Endothelial cell of umbilical vein (primary cell): ENCODE measurements at regions not wholly inside any gene's neighbourhood (a gene's known extent, or its start where the extent isn't known, plus 50 kb on each side); places are given as distances from the start of the nearest gene placed in this dataset.

Experiments used
- BruUV-seq: library from RNA; stranded (reverse); fragments of 400-500 nt; replicated peaks from 2 replicates; lab custom pipeline; 2021; lab: Mats Ljungman, UMichigan
- CTCF ChIA-PET: fragments of 300-600, 350-600 bp; sonication (Branson Sonifier 250); formaldehyde crosslinking; loops from one replicate; lab custom pipeline; 2021; ENCODE audit warnings: antibody characterized with exemption, inconsistent platforms; lab: Charles Lee
- POLR2A ChIA-PET: fragments of 300-600, 350-600 bp; sonication (Branson Sonifier 250); formaldehyde crosslinking; loops from one replicate; lab custom pipeline; 2021; ENCODE audit warnings: antibody characterized with exemption, inconsistent platforms; lab: Charles Lee
- DNase-seq: peaks from one replicate; pipeline ENCODE4 v3.0.0-alpha.2; 2011; ENCODE audit warnings: low read depth, low spot score
- FAIRE-seq: peaks from 2 replicates; lab custom pipeline; 2011; peaks lifted over from hg19 to GRCh38; lab: Jason Lieb, UNC
- H2AFZ ChIP-seq: 2 replicates; pipeline ENCODE4 v1.6.0; 2012; ENCODE audit warnings: low read depth, low read length, control low read depth, inconsistent platforms
- H3K27ac ChIP-seq: 2 replicates; pipeline ENCODE4 v1.5.1; 2011; ENCODE audit warnings: low read depth, mild to moderate bottlenecking, control low read depth, low read length, moderate library complexity; ENCODE audit not compliant: insufficient read depth
- H3K27me3 ChIP-seq, 2 experiments: 2 replicates each; pipeline versions ENCODE4 v1.6.0 to v1.6.1; 2011; ENCODE audit warnings: low read length in 2 of 2, mixed read lengths in 1 of 2; ENCODE audit not compliant: control insufficient read depth in 2 of 2, insufficient read depth in 2 of 2
- H3K36me3 ChIP-seq, 2 experiments: 2 replicates in 1 of 2; 3 replicates in 1 of 2; pipeline ENCODE4 v1.5.1; 2011; ENCODE audit warnings: low read length in 2 of 2, mild to moderate bottlenecking in 1 of 2, moderate library complexity in 1 of 2; ENCODE audit not compliant: control insufficient read depth in 2 of 2, insufficient read depth in 2 of 2; ENCODE audit errors: extremely low read depth in 1 of 2
- H3K4me1 ChIP-seq: 3 replicates; pipeline ENCODE4 v1.5.1; 2011; ENCODE audit warnings: mild to moderate bottlenecking, low read length; ENCODE audit not compliant: control insufficient read depth, insufficient read depth; ENCODE audit errors: extremely low read depth
- H3K4me2 ChIP-seq: 2 replicates; pipeline ENCODE4 v1.6.1; 2011; ENCODE audit warnings: low read length, control low read depth, mixed read lengths; ENCODE audit not compliant: insufficient read depth
- H3K4me3 ChIP-seq, 3 experiments: fragments of 200-600 bp in 1 of 3; sonication (generic), shearing (Covaris generic) in 1 of 3; replicated peaks in 1 of 3; 2 replicates each; pipeline ENCODE4 v1.5.1; 2011 to 2016; ENCODE audit warnings: control low read depth in 3 of 3, low read length in 3 of 3, mild to moderate bottlenecking in 2 of 3, inconsistent platforms in 1 of 3, low read depth in 1 of 3, moderate library complexity in 1 of 3; ENCODE audit not compliant: insufficient read depth in 1 of 3
- H3K79me2 ChIP-seq: 2 replicates; pipeline ENCODE4 v1.6.0; 2012; ENCODE audit warnings: low read length, inconsistent platforms; ENCODE audit not compliant: control insufficient read depth, insufficient read depth
- H3K9ac ChIP-seq: replicated peaks from 2 replicates; pipeline ENCODE3; 2011; ENCODE audit warnings: low read length, control low read depth; ENCODE audit not compliant: insufficient read depth; ENCODE audit errors: extremely low read depth
- H3K9me1 ChIP-seq: replicated peaks from 3 replicates; pipeline ENCODE4 v1.6.0; 2011; ENCODE audit warnings: mild to moderate bottlenecking, low read length; ENCODE audit not compliant: control insufficient read depth, insufficient read depth; ENCODE audit errors: extremely low read depth
- H3K9me3 ChIP-seq: replicated peaks from 2 replicates; pipeline ENCODE4 v1.5.1; 2012; ENCODE audit warnings: low read length, inconsistent platforms; ENCODE audit not compliant: control insufficient read depth, insufficient read depth
- H4K20me1 ChIP-seq: replicated peaks from 2 replicates; pipeline ENCODE3; 2011; ENCODE audit warnings: mild to moderate bottlenecking, low read length; ENCODE audit not compliant: control insufficient read depth, insufficient read depth; ENCODE audit errors: extremely low read depth
- CTCF ChIP-seq, 2 donors: IDR thresholded peaks; 1 replicate in 1 of 2; 2 replicates in 1 of 2; pipeline ENCODE4 v1.5.1; 2011; ENCODE audit warnings: low read length in 2 of 2, mild to moderate bottlenecking in 2 of 2, moderate library complexity in 2 of 2, control low read depth in 1 of 2, inconsistent platforms in 1 of 2, low read depth in 1 of 2; ENCODE audit not compliant: insufficient read depth in 1 of 2; ENCODE audit errors: extremely low read depth in 1 of 2
- EZH2 ChIP-seq: IDR thresholded peaks from 2 replicates; pipeline ENCODE4 v1.6.1; 2012; ENCODE audit warnings: borderline replicate concordance, low read depth, mild to moderate bottlenecking, moderate library complexity, low read length, inconsistent platforms; ENCODE audit not compliant: severe bottlenecking
- FOS ChIP-seq: IDR thresholded peaks from 2 replicates; pipeline ENCODE4 v1.6.1; 2011; ENCODE audit warnings: mild to moderate bottlenecking, low read length, moderate library complexity, borderline replicate concordance; ENCODE audit not compliant: insufficient read depth
- GATA2 ChIP-seq: IDR thresholded peaks from 2 replicates; pipeline ENCODE4 v1.7.0; 2011; ENCODE audit warnings: low read depth, mild to moderate bottlenecking, moderate library complexity, mixed read lengths, low read length; ENCODE audit not compliant: insufficient read length, insufficient read depth
- JUN ChIP-seq: IDR thresholded peaks from 2 replicates; pipeline ENCODE4 v1.6.1; 2011; ENCODE audit warnings: borderline replicate concordance, low read depth; ENCODE audit not compliant: insufficient read length, insufficient read depth
- MAX ChIP-seq: IDR thresholded peaks from 2 replicates; pipeline ENCODE4 v1.6.1; 2011; ENCODE audit not compliant: insufficient read depth, insufficient read length
- MYC ChIP-seq: IDR thresholded peaks from one replicate; pipeline ENCODE4 v1.6.1; 2011; ENCODE audit warnings: mild to moderate bottlenecking, low read depth, low read length
- POLR2A ChIP-seq: IDR thresholded peaks from 2 replicates; pipeline ENCODE4 v1.6.1; 2012; ENCODE audit warnings: low read depth, mild to moderate bottlenecking, control low read depth, low read length
- POLR2AphosphoS5 ChIP-seq: IDR thresholded peaks from 2 replicates; pipeline ENCODE4 v1.6.1; 2012; ENCODE audit warnings: low read depth, mild to moderate bottlenecking, control low read depth, low read length, moderate library complexity; ENCODE audit not compliant: insufficient read depth
- dilution Hi-C: fragments of 300-500 bp; cut with MboI; formaldehyde crosslinking; loops from one replicate; pipeline ENCODE4 v1.15.0; 2019; ENCODE audit warnings: low sequenced_read_pairs; ENCODE audit not compliant: extremely low pct_ligation_motif_present
- intact Hi-C: fragments of 100-400 bp; cut with micrococcal nuclease; formaldehyde crosslinking; loops from one replicate; pipeline ENCODE4 v1.10.0; 2022

- H3K4me2 ChIP-seq, result no peak overlapping the region
- H3K9ac ChIP-seq, result no peak overlapping the region
- no peak overlapping the region for H2AFZ ChIP-seq
- H4K20me1 ChIP-seq, result no peaks in the 10 kb centered on the region
- no peak for FAIRE-seq
- CTCF ChIA-PET, result no interaction called here
- H3K4me3 ChIP-seq, result no peak overlapping the region
- POLR2A ChIA-PET, result no interaction called here
- H3K9me1 ChIP-seq, result no peaks in the 10 kb centered on the region
- dilution Hi-C loops (no loop called here), intact Hi-C loops (no loop called here)
- no peaks in the 10 kb centered on the region for H3K9me3 ChIP-seq
- H3K27me3 ChIP-seq, result no peaks in the 10 kb centered on the region
- no TSS peak for BruUV-seq
- H3K27ac ChIP-seq, result no peak overlapping the region
- no peaks in the 10 kb centered on the region for H3K4me1 ChIP-seq
- H3K36me3 ChIP-seq, result no peaks in the 10 kb centered on the region
- TF ChIP-seq CTCF (IDR thresholded peaks at IDR 0.05; ENCODE audit: extremely low read depth in 1 of 2, insufficient read depth in 1 of 2, low read depth in 1 of 2, low read length in 2 of 2), result no peak
- TF ChIP-seq POLR2AphosphoS5, result no peak
- no peak for TF ChIP-seq EZH2
- no peak for TF ChIP-seq GATA2
- TF ChIP-seq POLR2A, result no peak
- TF ChIP-seq FOS, result no peak
- no peak for TF ChIP-seq MAX
- TF ChIP-seq MYC, result no peak
- TF ChIP-seq JUN, result no peak
- no peak for DNase-seq
- H3K79me2 ChIP-seq, result no peaks in the 10 kb centered on the region
Measured at GRCh38 chr10:26952094-26952493, 91.3 kb upstream of the ABI1 start.
